GM21381 (cell line): ENCODE measurements at regions not wholly inside any gene's neighbourhood (a gene's known extent, or its start where the extent isn't known, plus 50 kb on each side); places are given as distances from the start of the nearest gene placed in this dataset.
A peak's percentile ranks its signal among the peaks of the same experiment; 100 is the strongest.
"Not testable (repeated sequence)": the region's sequence is repeated elsewhere in the genome, so short reads cannot be mapped to it uniquely, and the experiment has no call there.

Source experiments
- ATAC-seq: cut with Tn5 transposase; IDR thresholded peaks from one replicate; pipeline ENCODE4 v1.9.1; 2021; ENCODE audit warnings: mild to moderate bottlenecking, moderate library complexity; ENCODE audit not compliant: unreplicated experiment

- ATAC-seq: not testable (repeated sequence)
Measured at GRCh38 chr1:176396604-176397395, 66.2 kb upstream of the PAPPA2 start.

GRCh38 chr1:176391621-176392020 lies 71.4 kb upstream of the PAPPA2 start:
- ATAC-seq: no peak

DNA sequence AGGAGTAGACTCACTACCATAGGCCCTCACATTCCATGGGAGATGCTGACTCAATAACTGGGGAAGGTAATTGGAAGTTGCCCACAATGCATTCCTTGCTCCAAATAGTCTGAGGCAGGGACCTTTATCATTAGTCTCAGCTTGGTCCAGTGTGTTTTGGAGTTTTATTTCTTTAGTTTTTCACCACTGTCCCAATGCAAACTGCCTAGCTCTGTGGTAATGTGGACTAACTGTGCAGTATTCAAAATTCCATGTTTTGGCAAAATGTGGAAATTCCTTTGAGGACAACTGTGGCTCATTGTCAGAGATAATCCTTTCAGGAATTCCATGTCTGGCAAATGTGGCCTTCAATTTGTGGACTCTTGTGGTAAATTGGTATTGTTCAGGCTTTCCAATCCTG lies 78.1 kb upstream of the PAPPA2 start:
- ATAC-seq: no peak

DNA sequence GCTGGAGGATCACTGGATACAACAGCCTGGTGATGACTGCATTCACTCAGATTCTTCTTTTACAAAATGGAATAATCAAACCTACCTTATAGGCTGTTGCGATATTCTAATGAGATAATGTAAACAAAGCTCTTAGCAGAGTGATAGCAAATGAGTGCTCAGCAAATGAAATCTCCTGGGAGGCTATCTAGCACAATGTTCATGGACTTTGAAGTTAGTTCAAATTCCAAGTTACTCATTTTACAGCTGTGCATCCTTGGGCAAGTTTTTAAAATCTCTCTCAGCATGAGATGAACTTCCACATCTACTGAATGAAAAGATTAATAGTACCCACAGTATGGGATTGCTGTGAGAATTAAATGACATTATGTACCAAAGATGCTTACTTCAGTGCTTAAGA lies 80.8 kb upstream of the PAPPA2 start:
- no peak for ATAC-seq

DNA sequence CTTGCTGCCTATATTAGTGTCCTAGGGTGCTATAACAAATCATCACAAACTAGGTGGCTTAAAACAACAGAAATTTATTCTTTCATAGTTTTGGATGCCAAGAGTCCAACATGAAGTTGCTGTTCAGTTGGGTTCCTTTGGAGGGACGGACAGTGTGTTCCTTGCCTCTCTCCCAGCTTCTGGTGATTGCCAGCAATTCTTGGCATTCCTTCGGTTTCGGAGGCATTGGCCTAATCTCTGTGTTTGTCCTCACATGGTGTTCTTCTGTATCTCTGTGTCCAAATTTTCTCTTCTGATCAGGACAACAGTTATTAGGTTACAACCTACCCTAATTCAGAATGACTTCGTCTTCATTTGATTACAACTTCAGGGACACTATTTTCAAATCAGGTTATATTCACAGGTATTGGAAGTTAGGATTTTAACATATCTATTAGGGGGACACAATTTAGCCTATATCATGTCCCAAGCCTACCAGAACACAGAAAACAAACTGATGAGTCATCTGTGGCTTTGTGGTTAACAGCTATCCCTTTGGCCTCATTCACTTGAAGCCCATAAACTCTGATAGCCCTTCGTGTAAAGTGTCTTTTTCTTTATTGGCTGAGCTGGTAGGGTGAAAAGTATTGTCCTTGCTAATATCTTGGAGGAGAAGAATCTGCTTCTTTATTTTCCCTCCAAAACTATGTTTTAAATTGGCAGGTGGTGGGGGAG lies 83.2 kb upstream of the PAPPA2 start:
- no peak for ATAC-seq

- ATAC-seq: peak; percentile 87
Measured at GRCh38 chr1:176374967-176375569, 87.9 kb upstream of the PAPPA2 start.

DNA sequence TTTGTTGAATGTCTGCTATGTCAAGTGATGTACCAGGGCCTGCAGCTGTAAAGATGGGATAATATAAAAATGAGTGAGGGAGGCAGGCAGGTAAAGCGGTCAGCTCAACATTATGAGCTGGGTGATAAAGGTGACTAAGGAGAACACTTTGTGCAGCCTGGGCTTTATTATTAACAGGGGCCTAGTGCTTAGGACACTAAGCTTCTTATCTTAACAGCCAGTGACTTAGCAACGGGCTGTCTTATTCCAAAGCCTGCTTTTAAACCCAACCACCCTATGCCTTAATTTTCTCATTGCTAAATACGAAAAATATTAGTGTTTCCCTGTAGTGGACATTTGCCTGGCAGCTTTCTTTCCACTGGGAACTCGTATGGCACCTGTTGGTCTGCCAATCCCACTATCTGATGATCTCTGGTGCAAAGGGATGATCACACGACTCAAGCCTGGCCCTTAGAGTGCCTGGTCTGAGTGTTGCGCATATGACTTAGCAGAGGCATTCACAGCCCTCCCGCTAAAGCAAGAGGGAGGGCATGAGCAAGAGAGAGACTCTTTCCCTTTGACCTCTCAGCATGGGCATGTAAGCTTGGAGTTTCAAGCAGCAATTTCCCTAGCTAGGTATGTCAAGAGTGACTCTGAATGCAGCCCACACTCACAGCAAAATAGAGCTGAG lies 98.6 kb upstream of the PAPPA2 start:
- ATAC-seq: no peak

- not testable (repeated sequence) for ATAC-seq
Measured at GRCh38 chr1:176349135-176349715, 113.8 kb upstream of the PAPPA2 start.

DNA sequence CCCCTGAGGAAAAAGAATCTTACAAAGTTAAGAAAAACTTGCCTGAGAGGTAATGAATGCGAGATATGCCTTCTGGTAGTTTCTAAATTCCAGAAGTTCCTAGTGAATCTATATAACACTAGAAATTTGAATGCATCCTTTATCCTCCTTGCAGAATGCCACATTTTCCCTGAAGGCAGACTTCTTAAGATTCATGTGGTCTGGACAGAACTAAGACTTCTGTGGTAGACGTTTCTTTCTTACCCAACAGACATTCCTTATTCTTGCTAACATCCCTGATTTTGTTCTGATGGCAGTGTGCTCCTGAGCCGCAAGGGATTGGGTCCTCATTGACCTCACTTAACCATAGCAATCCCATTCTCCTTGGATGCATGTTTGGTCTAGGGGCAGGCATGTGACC lies 121.3 kb upstream of the PAPPA2 start:
- no peak for ATAC-seq

GRCh38 chr1:176338877-176339276 lies 124.1 kb upstream of the PAPPA2 start:
- no peak for ATAC-seq

DNA sequence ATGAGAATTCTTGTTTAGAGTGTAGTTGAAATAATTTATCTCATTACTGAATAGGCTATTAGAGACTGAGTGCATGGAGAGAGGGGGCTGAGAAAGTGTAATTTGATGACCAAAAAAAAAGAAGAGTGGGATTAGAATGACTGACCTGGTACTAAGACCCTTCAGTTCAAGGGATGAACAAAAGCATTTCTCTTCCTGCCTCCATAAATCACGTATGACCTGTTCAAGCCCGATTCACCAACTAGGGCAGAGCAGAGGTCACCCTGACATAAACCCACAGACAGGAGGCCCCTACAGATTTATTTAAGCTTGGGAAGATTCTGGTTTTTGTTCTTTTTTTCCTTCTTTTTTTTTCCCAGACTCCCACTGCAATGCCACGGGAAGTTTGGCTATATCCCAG lies 123.7 kb upstream of the COP1 start:
- ATAC-seq: no peak

DNA sequence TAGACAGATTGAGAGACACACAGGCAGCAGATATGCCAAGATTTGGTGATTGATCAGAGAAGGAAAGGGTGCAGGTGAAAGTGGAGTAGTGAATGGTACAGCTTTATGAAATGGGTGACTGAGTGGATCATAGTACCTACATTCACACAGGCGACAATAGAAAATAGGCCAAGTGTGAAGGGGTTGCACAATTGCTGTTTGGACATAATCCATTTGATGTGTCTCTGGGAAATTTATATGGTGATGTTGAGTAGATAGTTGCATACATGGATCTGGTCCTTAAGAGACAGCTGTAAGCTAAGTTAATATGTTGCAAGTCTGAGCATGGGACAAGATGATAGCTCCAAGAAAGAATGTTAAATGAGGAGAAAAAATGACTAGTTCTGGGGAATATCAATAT lies 118.6 kb upstream of the COP1 start:
- ATAC-seq: no peak

- ATAC-seq: no peak
Measured at GRCh38 chr1:176323472-176323871, 116.4 kb upstream of the COP1 start.

DNA sequence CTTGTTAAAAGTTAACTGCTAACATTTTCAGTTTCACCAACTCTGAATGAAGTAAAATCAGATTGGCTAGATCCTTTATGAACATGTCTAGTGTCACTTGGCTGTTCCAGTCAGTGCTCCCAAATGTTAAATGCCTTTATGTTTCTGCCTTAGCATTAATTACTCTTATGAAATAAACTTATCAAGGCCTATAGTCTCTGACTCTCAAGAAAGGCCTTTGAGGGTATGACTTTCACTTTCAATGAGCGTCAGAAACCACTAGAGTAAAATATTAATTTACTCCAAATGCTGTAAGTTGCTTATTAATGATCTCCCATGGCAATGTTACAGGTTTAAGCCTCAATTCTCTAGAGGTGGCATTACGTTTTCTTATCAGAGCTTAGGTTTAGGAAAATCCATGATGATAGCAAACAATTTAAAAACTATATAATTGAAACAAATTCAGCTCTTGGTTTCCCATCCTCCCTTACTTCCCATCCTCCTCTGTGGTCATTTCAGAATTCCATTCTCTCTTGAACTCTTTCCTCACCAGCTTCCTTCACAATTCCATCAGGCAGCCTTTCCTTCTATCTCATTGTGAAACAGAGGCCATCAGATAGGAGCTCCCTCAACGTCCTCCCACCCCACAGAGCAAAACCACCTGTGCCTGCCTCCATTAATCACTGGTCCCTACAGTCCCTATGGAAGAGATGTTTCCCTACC lies 108.6 kb upstream of the COP1 start:
- ATAC-seq: peak; percentile 90

DNA sequence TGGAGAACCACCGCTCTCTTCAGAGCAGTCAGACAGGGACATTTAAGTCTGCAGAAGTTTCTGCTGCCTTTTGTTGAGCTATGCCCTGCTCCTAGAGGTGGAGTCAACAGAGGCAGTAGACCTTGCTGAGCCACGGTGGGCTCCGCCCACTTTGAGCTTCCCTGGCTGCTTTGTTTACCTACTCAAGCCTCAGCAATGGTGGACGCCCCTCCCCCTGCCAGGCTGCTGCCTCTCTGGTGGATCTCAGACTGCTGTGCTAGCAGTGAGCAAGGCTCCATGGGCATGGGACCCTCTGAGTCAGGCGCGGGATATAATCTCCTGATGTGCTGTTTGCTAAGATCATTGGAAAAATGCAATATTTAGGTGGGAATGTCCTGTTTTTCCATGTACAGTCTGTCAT lies 89.5 kb upstream of the COP1 start:
- not testable (repeated sequence) for ATAC-seq

DNA sequence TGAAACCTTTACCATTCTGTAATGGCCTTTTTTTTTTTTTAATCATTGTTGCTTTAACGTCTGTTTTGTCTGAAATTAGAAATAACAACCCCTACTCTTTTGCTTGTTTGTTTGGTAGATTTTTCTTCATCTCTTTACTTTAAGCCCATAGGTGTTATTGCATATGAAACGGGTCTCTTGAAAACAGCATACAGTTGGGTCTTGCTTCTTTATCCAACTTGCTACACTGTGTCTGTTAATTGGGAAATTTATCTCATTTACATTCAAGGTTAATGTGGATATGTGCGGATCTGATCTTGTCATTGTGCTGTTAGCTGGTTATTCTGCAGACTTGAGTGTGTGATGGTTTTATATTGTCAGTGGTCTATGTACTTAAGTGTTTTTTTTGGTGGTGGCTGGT lies 78.9 kb upstream of the COP1 start:
- ATAC-seq: no peak

DNA sequence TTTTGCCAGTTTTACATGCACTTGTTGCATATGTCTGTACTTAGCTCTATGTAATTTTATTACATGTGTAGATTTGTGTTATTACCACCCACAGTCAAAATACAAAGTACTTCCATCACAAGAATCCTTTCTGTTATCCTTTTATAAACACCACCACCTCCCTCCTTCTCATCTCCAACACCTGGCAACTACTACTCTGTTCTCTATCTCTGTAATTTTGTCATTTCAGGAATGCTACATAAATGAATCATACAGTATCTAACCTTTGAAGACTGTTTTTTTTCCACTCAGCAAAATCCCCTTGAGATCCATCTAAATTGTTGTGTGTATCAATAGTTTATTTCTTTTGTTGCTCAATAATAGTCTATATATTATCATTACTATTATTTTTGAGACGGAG lies 64.5 kb upstream of the COP1 start:
- no peak for ATAC-seq
